Heart right ventricle (tissue), 16 donors: ENCODE measurements at regions not wholly inside any gene's neighbourhood (a gene's known extent, or its start where the extent isn't known, plus 50 kb on each side); places are given as distances from the start of the nearest gene placed in this dataset.
A peak's percentile ranks its signal among the peaks of the same experiment; 100 is the strongest.

Source experiments
- ATAC-seq, 8 donors: fragments of 200-7000 bp; cut with Tn5 transposase; one replicate each; pipeline ENCODE4 v1.9.1; 2020; ENCODE audit warnings: mild to moderate bottlenecking in 8 of 8, moderate library complexity in 8 of 8, moderate number of reproducible peaks in 1 of 8
- DNase-seq, 2 donors: peaks; one replicate each; pipeline ENCODE4 v3.0.0-alpha.2; 2020
- H3K27ac ChIP-seq, 10 donors: fragments of 200-600 bp; sonication (generic) in 2 of 10; one replicate each; pipeline versions ENCODE4 v1.5.0 to v1.8.0; 2020 to 2022; ENCODE audit warnings: mild to moderate bottlenecking in 3 of 10
- H3K27me3 ChIP-seq, 7 donors: fragments of 200-600 bp; one replicate each; pipeline ENCODE4 v1.8.0; 2021 to 2022; ENCODE audit warnings: mild to moderate bottlenecking in 2 of 7
- H3K36me3 ChIP-seq, 9 donors: fragments of 200-600 bp; sonication (generic) in 1 of 9; one replicate each; pipeline versions ENCODE4 v1.5.0 to v1.8.0; 2020 to 2022; ENCODE audit warnings: mild to moderate bottlenecking in 2 of 9
- H3K4me1 ChIP-seq, 9 donors: fragments of 200-600 bp; sonication (generic) in 1 of 9; one replicate each; pipeline versions ENCODE4 v1.5.0 to v1.8.0; 2020 to 2022; ENCODE audit warnings: mild to moderate bottlenecking in 4 of 9
- H3K4me3 ChIP-seq, 10 donors: fragments of 200-600 bp; sonication (generic) in 2 of 10; one replicate each; pipeline versions ENCODE4 v1.5.0 to v1.8.0; 2020 to 2022; ENCODE audit warnings: mild to moderate bottlenecking in 7 of 10, moderate library complexity in 2 of 10
- H3K9me3 ChIP-seq, 11 donors: fragments of 200-600 bp in 10 of 11; sonication (generic) in 2 of 11; one replicate each; pipeline versions ENCODE4 v1.5.0 to v1.8.0; 2013 to 2022; ENCODE audit warnings: mild to moderate bottlenecking in 2 of 11, control low read depth in 1 of 11, moderate library complexity in 1 of 11
- WGBS, 2 donors: extraction: QIAGEN DNeasy Blood & Tissue Kit; methylation state at CpG; one replicate each; pipeline ENCODE4 v1.1.7; 2013; ENCODE audit warnings: inconsistent platforms in 1 of 2; 5-methylcytosine and 5-hydroxymethylcytosine counted together
- intact Hi-C, 10 donors: fragments of 100-400 bp; cut with DNase I; formaldehyde crosslinking; loops; one replicate each; pipeline versions ENCODE4 v1.11.1 to v1.14.2; 2022
- TF ChIP-seq, protein P1 (sequence below), 9 donors: fragments of 200-600 bp; sonication (generic) in 2 of 9; IDR thresholded peaks; one replicate each; pipeline versions ENCODE4 v1.5.0 to v1.8.0; 2021 to 2022; ENCODE audit warnings: antibody characterized with exemption in 9 of 9, mild to moderate bottlenecking in 5 of 9, moderate library complexity in 1 of 9
- donor health status: Arrhythmogenic right ventricular cardiomyopathy.
- donor health status: ischemic (EF 13 %, LVEDD 7.1; RV severe dilation, severe dysfunction).
- donor health status: healthy with polysubstance abuse.
- donor health status: DM: no; HTN: yes; CAD: no.
- donor health status: DM: no; HTN: no; CAD: no.
- donor health status: ischemic (EF 25% LVEDD 6.9; RV normal size, moderate dysfunction).
- donor health status: ischemic (EF 25% LVEDD 5.7; RV mildly dilated, moderate dysfunction).
- donor health status: healthy.
- donor health status: DM: yes; HTN: yes; CAD: no.
- donor health status: Ischemic cardiomyopathy.
- donor health status: ischemic (EF 35%, LVEDD 5.7; RV mildly dilated, moderate dysfunction).
- donor health status: nonischemic (EF 11% LVEDD 7.7; RV severe dilation, severe dysfunction).
- donor health status: DM: yes; HTN: yes; CAD: no.
- donor health status: PGD.
- donor health status: ischemic (EF 29% LVEDD 5.4; RV normal size, mild dysfunction).
- donor health status: nonischemic (EF 23%, LVEDD 6.1; RV moderate dilation, normal function).

DNA sequence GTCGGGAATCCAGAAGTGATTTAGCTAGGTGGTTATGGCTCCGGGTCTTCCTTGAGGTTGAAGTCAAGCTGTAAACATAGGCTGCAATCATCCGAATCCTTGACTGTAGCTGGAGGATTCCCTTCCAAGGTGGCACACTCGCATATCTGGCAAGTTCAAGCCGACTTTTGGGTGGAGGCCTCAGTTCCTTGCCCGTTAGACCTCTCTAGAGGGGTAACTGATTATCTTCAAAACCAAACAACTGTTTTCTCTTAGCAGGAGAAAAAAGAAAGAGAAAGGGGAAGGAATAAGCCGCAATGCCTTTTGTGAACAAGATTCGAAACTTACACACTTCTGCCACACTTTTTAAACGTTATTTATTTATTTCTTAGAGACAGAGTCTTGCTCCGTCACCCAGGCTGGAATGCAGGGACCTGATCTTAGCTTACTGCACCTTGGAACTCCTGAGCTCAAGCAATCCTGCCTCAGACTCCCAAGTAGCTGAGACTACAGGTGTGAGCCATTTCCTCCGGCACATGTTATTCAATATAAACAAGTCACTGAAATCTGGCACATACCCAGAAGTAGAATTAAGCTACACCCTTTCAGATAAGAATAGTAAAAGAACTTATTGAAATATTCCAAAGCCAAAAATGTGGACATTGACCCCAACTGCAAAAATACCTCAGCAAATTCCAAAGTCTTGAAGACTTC is 76.3 kb downstream of the HFE start:
- no peak overlapping the region for H3K27ac ChIP-seq

DNA sequence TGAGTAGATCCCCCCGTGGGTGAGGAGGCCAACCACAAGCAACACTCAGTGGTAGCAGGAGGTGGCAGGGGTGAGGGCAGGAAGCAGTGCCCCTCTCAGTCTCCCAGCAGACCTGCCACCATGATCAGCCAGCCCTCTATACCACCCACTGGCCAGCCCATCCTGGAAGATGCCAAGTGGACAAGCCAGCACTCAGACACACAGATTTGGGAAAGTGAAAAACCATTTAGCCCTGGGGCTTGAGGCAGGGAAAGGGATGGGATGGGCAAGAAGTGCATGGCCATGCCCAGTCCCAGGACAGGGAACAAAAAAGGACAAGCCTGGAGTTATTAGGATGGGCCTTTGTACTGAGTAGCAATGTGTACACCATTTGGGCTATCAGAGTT is 76.9 kb downstream of the HFE start:
- DNase-seq (no peak), ATAC-seq (no peak)
- Histone ChIP-seq H3K9me3 (no peaks in the 10 kb centered on the region), H3K36me3 (peaks cover 0 to 21% (median 0%) of the 10 kb centered on the region in 9 donors), H3K4me3 (no peak overlapping the region), H3K4me1 (peaks cover 0 to 18% (median 12%) of the 10 kb centered on the region in 9 donors), H3K27me3 (no peaks in the 10 kb centered on the region), H3K27ac (no peak overlapping the region)
- WGBS, 2 donors = 71 to 75% methylated on average over 1 of the region's 1 CpG
- intact Hi-C loops = no loop called here
- TF ChIP-seq, protein P1, sequence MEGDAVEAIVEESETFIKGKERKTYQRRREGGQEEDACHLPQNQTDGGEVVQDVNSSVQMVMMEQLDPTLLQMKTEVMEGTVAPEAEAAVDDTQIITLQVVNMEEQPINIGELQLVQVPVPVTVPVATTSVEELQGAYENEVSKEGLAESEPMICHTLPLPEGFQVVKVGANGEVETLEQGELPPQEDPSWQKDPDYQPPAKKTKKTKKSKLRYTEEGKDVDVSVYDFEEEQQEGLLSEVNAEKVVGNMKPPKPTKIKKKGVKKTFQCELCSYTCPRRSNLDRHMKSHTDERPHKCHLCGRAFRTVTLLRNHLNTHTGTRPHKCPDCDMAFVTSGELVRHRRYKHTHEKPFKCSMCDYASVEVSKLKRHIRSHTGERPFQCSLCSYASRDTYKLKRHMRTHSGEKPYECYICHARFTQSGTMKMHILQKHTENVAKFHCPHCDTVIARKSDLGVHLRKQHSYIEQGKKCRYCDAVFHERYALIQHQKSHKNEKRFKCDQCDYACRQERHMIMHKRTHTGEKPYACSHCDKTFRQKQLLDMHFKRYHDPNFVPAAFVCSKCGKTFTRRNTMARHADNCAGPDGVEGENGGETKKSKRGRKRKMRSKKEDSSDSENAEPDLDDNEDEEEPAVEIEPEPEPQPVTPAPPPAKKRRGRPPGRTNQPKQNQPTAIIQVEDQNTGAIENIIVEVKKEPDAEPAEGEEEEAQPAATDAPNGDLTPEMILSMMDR (IDR thresholded peaks at IDR 0.05) = no peak

More for the DNA sequence above, 76.3 kb downstream of the HFE start:
- TF ChIP-seq, protein P1 (IDR thresholded peaks at IDR 0.05) = no peak
- no peaks in the 10 kb centered on the region for H3K27me3 ChIP-seq
- no peak for ATAC-seq
- H3K36me3 ChIP-seq = peaks cover 0 to 21% (median 0%) of the 10 kb centered on the region in 9 donors
- no peaks in the 10 kb centered on the region for H3K9me3 ChIP-seq
- no peak overlapping the region for H3K4me3 ChIP-seq
- intact Hi-C loops = no loop called here
- no peak for DNase-seq
- WGBS, 2 donors = 91 to 93% methylated on average over 11 of the region's 11 CpGs
- H3K4me1 ChIP-seq = peaks cover 0 to 18% (median 12%) of the 10 kb centered on the region in 9 donors

DNA sequence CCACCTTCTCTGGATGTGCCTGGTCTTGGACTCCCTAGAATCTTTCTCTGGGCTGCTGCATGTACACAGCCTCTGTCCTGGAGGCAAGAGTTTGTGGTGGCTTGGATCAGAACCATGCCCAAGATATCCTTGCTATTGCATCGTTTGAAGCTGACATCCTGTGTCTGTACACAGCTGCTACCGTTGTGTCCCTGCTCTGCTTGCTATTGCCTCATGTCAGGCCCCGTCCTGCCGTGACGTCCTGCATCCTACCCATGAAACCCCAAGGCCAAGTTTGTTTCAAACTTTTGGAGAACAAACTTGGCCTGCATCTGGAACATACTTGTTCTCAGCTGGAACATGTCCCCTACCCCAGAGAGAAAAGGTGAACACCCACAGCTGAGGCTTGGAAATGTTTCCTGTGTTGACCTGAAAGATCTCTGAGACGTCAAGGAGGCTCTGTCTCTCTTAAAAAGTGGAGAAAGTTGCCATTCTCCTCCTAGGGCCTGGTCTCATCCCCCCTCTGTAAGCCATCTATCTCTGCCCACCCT is 78.1 kb downstream of the HFE start:
- no peak for ATAC-seq
- peaks cover 0 to 9% (median under 1%) of the 10 kb centered on the region in 9 donors for H3K4me1 ChIP-seq
- no peaks in the 10 kb centered on the region for H3K9me3 ChIP-seq
- TF ChIP-seq, protein P1 (IDR thresholded peaks at IDR 0.05) = no peak
- DNase-seq = no peak
- H3K36me3 ChIP-seq = peaks cover 0 to 21% (median 0%) of the 10 kb centered on the region in 9 donors
- WGBS, 2 donors = 82% methylated on average over 6 of the region's 6 CpGs
- no peaks in the 10 kb centered on the region for H3K27me3 ChIP-seq
- H3K27ac ChIP-seq = no peak overlapping the region
- intact Hi-C loops = no loop called here
- no peak overlapping the region for H3K4me3 ChIP-seq

DNA sequence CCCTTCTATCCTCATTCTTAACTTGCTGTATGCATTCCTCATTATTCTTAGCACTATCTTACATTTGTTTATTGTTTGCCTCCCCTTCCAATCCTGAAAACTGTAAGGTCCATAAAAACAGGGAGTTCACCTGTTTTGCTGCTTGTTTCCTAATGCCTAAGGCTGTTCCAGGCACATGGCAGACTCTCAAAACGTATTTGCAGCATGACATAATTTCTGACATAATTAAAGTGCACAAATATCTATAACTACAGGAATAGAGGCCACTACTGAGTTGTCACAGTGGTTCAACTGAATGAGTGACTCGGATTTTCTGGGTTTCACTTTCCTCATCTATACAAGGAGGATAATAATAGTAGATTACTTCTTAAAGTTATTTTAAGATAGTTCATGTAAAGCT is 83.0 kb downstream of the HFE start:
- intact Hi-C loops = loop anchor here in 2 of 10 donors (5.0 to 10.0 kb wide), 2 partner anchors 425 to 427 kb away; partner anchors contain the start of gene ABT1 (in 2 of the 2)
- H3K27me3 ChIP-seq = no peaks in the 10 kb centered on the region
- H3K36me3 ChIP-seq = no peaks in the 10 kb centered on the region
- no peak overlapping the region for H3K4me3 ChIP-seq
- peak overlapping the region in 1 of 10 donors; percentile 97 for H3K27ac ChIP-seq
- DNase-seq (no peak), ATAC-seq (no peak)
- TF ChIP-seq, protein P1 (IDR thresholded peaks at IDR 0.05) = no peak
- no peaks in the 10 kb centered on the region for H3K9me3 ChIP-seq
- 72 to 74% methylated on average over 2 of the region's 2 CpGs for WGBS, 2 donors
- peaks cover 0 to 29% (median 13%) of the 10 kb centered on the region in 9 donors for H3K4me1 ChIP-seq
